Loucy (cell line): ENCODE measurements at regions not wholly inside any gene's neighbourhood (a gene's known extent, or its start where the extent isn't known, plus 50 kb on each side); places are given as distances from the start of the nearest gene placed in this dataset.

Experiments used
- H2AFZ ChIP-seq: fragments of 200-600 bp; sonication (generic); 2 replicates; pipeline ENCODE4 v1.6.0; 2016; ENCODE audit warnings: antibody characterized with exemption, mild to moderate bottlenecking, low read length, moderate library complexity
- H3F3A ChIP-seq: fragments of 200-600 bp; 2 replicates; pipeline ENCODE4 v1.6.0; 2016; ENCODE audit warnings: antibody characterized with exemption, low read depth, mild to moderate bottlenecking
- H3K27me3 ChIP-seq: fragments of 200-600 bp; sonication (generic); 2 replicates; pipeline ENCODE4 v1.6.1; 2014; ENCODE audit warnings: low read length, mild to moderate bottlenecking; ENCODE audit not compliant: insufficient read depth, poor library complexity, severe bottlenecking
- H3K36me3 ChIP-seq: fragments of 200-600 bp; sonication (generic); 2 replicates; pipeline ENCODE4 v1.6.1; 2016; ENCODE audit warnings: low read length; ENCODE audit not compliant: insufficient read depth
- H3K4me1 ChIP-seq: fragments of 200-600 bp; sonication (generic); 2 replicates; pipeline ENCODE4 v1.5.1; 2014; ENCODE audit warnings: low read length, mild to moderate bottlenecking; ENCODE audit not compliant: insufficient read depth, poor library complexity, severe bottlenecking
- H3K4me2 ChIP-seq: fragments of 200-600 bp; sonication (generic); 2 replicates; pipeline ENCODE4 v1.6.0; 2014; ENCODE audit warnings: antibody characterized with exemption, low read length, low read depth, mild to moderate bottlenecking; ENCODE audit not compliant: poor library complexity, severe bottlenecking
- H3K4me3 ChIP-seq: fragments of 200-600 bp; sonication (generic); 2 replicates; pipeline ENCODE4 v1.5.1; 2014; ENCODE audit warnings: low read length, mild to moderate bottlenecking, mixed read lengths; ENCODE audit not compliant: poor library complexity, severe bottlenecking
- H3K79me2 ChIP-seq: fragments of 200-600 bp; sonication (generic); 2 replicates; pipeline ENCODE4 v1.6.1; 2014; ENCODE audit warnings: low read length; ENCODE audit not compliant: insufficient read depth
- H3K9ac ChIP-seq: fragments of 200-600 bp; sonication (generic); 2 replicates; pipeline ENCODE4 v1.6.0; 2014; ENCODE audit warnings: mild to moderate bottlenecking, low read depth, low read length, moderate library complexity; ENCODE audit not compliant: poor library complexity, severe bottlenecking
- H3K9me2 ChIP-seq: fragments of 200-600 bp; sonication (generic); replicated peaks from 2 replicates; pipeline ENCODE4 v1.6.1; 2016; ENCODE audit warnings: low read depth, low read length, mixed read lengths
- H3K9me3 ChIP-seq: fragments of 200-600 bp; sonication (generic); 2 replicates; pipeline ENCODE4 v1.6.1; 2014; ENCODE audit warnings: mild to moderate bottlenecking, antibody characterized with exemption, low read length, low read depth; ENCODE audit not compliant: insufficient read depth
- H4K20me1 ChIP-seq: fragments of 200-600 bp; sonication (generic); 2 replicates; pipeline ENCODE4 v1.6.0; 2014; ENCODE audit warnings: antibody characterized with exemption, low read length, mild to moderate bottlenecking; ENCODE audit not compliant: insufficient read depth, poor library complexity, severe bottlenecking
- CTCF ChIP-seq: fragments of 200-600 bp; sonication (generic); conservative IDR thresholded peaks from 2 replicates; pipeline ENCODE4 v1.5.1; 2014; ENCODE audit warnings: mild to moderate bottlenecking, antibody characterized with exemption, low read length
- EZH2phosphoT487 ChIP-seq: fragments of 200-600 bp; IDR thresholded peaks from 2 replicates; pipeline ENCODE4 v1.6.1; 2018; ENCODE audit warnings: antibody characterized with exemption, mild to moderate bottlenecking, moderate library complexity, borderline replicate concordance

- Histone ChIP-seq H2AFZ (no peak overlapping the region), H3K36me3 (no peaks in the 10 kb centered on the region), H3K27me3 (no peaks in the 10 kb centered on the region), H3K4me3 (no peak overlapping the region), H3K9ac (no peak overlapping the region), H3K79me2 (no peaks in the 10 kb centered on the region), H3K9me3 (no peaks in the 10 kb centered on the region), H3K4me1 (no peaks in the 10 kb centered on the region), H3K4me2 (no peak overlapping the region), H3K9me2 (no peaks in the 10 kb centered on the region), H4K20me1 (no peaks in the 10 kb centered on the region), H3F3A (no peaks in the 10 kb centered on the region)
- TF ChIP-seq CTCF (no peak), EZH2phosphoT487 (no peak)
Measured at GRCh38 chr12:126797525-126797924, 1469.4 kb upstream of the TMEM132C start.

GRCh38 chr12:126798449-126798848, 1468.5 kb upstream of the TMEM132C start:
- no peak overlapping the region for H3K4me3 ChIP-seq
- no peaks in the 10 kb centered on the region for H3K36me3 ChIP-seq
- no peaks in the 10 kb centered on the region for H3K4me1 ChIP-seq
- no peaks in the 10 kb centered on the region for H3K9me3 ChIP-seq
- H3K9ac ChIP-seq: no peak overlapping the region
- H3F3A ChIP-seq: no peaks in the 10 kb centered on the region
- no peak overlapping the region for H3K4me2 ChIP-seq
- H3K27me3 ChIP-seq: no peaks in the 10 kb centered on the region
- H4K20me1 ChIP-seq: no peaks in the 10 kb centered on the region
- H3K9me2 ChIP-seq: no peaks in the 10 kb centered on the region
- H3K79me2 ChIP-seq: no peaks in the 10 kb centered on the region
- TF ChIP-seq CTCF (no peak), EZH2phosphoT487 (no peak)
- no peak overlapping the region for H2AFZ ChIP-seq

GRCh38 chr12:126807312-126807865, 1459.6 kb upstream of the TMEM132C start:
- H3K4me2 ChIP-seq: no peak overlapping the region
- TF ChIP-seq CTCF (no peak), EZH2phosphoT487 (no peak)
- no peak overlapping the region for H3K4me3 ChIP-seq
- no peaks in the 10 kb centered on the region for H3K27me3 ChIP-seq
- H3K9ac ChIP-seq: no peak overlapping the region
- no peaks in the 10 kb centered on the region for H3K79me2 ChIP-seq
- no peaks in the 10 kb centered on the region for H4K20me1 ChIP-seq
- no peaks in the 10 kb centered on the region for H3K36me3 ChIP-seq
- H3F3A ChIP-seq: no peaks in the 10 kb centered on the region
- no peaks in the 10 kb centered on the region for H3K9me2 ChIP-seq
- no peak overlapping the region for H2AFZ ChIP-seq
- no peaks in the 10 kb centered on the region for H3K9me3 ChIP-seq
- H3K4me1 ChIP-seq: no peaks in the 10 kb centered on the region
